GM12878 (cell line): ENCODE measurements at regions not wholly inside any gene's neighbourhood (a gene's known extent, or its start where the extent isn't known, plus 50 kb on each side); places are given as distances from the start of the nearest gene placed in this dataset.

Experiments
- ATAC-seq: fragments of 200-7000 bp; cut with Tn5 transposase; 3 replicates; pipeline ENCODE4 v1.9.1; 2020; ENCODE audit warnings: mild to moderate bottlenecking, moderate library complexity
- BruUV-seq: library from RNA; stranded (reverse); fragments of 400-500 nt; replicated peaks from 2 replicates; lab custom pipeline; 2021; lab: Mats Ljungman, UMichigan
- CTCF ChIA-PET: fragments of 300-600 bp; sonication (Branson Sonifier 250); formaldehyde crosslinking; extraction: SDS; loops from one replicate; lab custom pipeline; 2021; ENCODE audit warnings: inconsistent platforms; lab: Yijun Ruan, JAX
- POLR2A ChIA-PET: fragments of 350-600 bp; formaldehyde crosslinking; extraction: SDS; loops from one replicate; lab custom pipeline; 2021; ENCODE audit warnings: inconsistent platforms; lab: Charles Lee
- RAD21 ChIA-PET: fragments of 300-600 bp; sonication (Branson Sonifier 250); formaldehyde crosslinking; loops from one replicate; lab custom pipeline; 2023; ENCODE audit warnings: antibody characterized with exemption; ENCODE audit not compliant: unreplicated experiment; lab: Charles Lee
- SMC1A ChIA-PET: fragments of 300-600 bp; sonication (Branson Sonifier 250); formaldehyde crosslinking; loops from one replicate; lab custom pipeline; 2023; ENCODE audit not compliant: unreplicated experiment, uncharacterized antibody; lab: Charles Lee
- DNase-seq: peaks from one replicate; pipeline ENCODE4 v3.0.0-alpha.2; 2011; ENCODE audit warnings: low read depth, low spot score
- FAIRE-seq: peaks from 3 replicates; lab custom pipeline; 2011; peaks lifted over from hg19 to GRCh38; lab: Jason Lieb, UNC
- H2AFZ ChIP-seq: 2 replicates; pipeline ENCODE4 v1.6.0; 2011; ENCODE audit warnings: low read depth, low read length, control low read depth; ENCODE audit not compliant: control insufficient read depth
- H3K27ac ChIP-seq: 2 replicates; pipeline ENCODE4 v1.5.1; 2011; ENCODE audit warnings: control low read depth; ENCODE audit not compliant: control insufficient read depth, insufficient read depth
- H3K27me3 ChIP-seq, 2 experiments: replicated peaks in 1 of 2; 2 replicates each; pipeline versions ENCODE4 v1.6.0 to v1.6.1; 2011; ENCODE audit warnings: low read length in 1 of 2; ENCODE audit not compliant: control insufficient read depth in 2 of 2, insufficient read depth in 2 of 2
- H3K36me3 ChIP-seq, 2 experiments: 2 replicates each; pipeline ENCODE4 v1.5.1; 2011; ENCODE audit warnings: low read length in 1 of 2; ENCODE audit not compliant: control insufficient read depth in 2 of 2, insufficient read depth in 2 of 2
- H3K4me1 ChIP-seq: 2 replicates; pipeline ENCODE4 v1.6.1; 2011; ENCODE audit warnings: mild to moderate bottlenecking, low read length, moderate library complexity, mixed read lengths; ENCODE audit not compliant: control insufficient read depth, insufficient read depth
- H3K4me2 ChIP-seq: 2 replicates; pipeline ENCODE4 v1.6.0; 2011; ENCODE audit warnings: control low read depth; ENCODE audit not compliant: control insufficient read depth, insufficient read depth
- H3K4me3 ChIP-seq: fragments of 200-600 bp; sonication (generic); 2 replicates; pipeline ENCODE4 v1.5.1; 2016
- H3K79me2 ChIP-seq: 2 replicates; pipeline ENCODE4 v1.6.0; 2011; ENCODE audit warnings: low read length; ENCODE audit not compliant: control insufficient read depth, insufficient read depth
- H3K9ac ChIP-seq: 2 replicates; pipeline ENCODE4 v1.8.0; 2011; ENCODE audit warnings: low read length, control low read depth, mixed read lengths; ENCODE audit not compliant: control insufficient read depth, insufficient read depth
- H3K9me3 ChIP-seq: replicated peaks from 3 replicates; pipeline ENCODE4 v1.5.1; 2011; ENCODE audit warnings: mild to moderate bottlenecking, low read length; ENCODE audit not compliant: control insufficient read depth, insufficient read depth
- H4K20me1 ChIP-seq: 2 replicates; pipeline ENCODE4 v1.6.0; 2011; ENCODE audit not compliant: control insufficient read depth, insufficient read depth
- BACH1 ChIP-seq: fragments of 450-650 bp; IDR thresholded peaks from 2 replicates; pipeline ENCODE4 v1.6.1; 2017; ENCODE audit warnings: mild to moderate bottlenecking, borderline replicate concordance
- CEBPB ChIP-seq, 2 experiments: fragments of 150-350 bp in 1 of 2; IDR thresholded peaks; 2 replicates each; pipeline ENCODE4 v1.6.1; 2012 to 2014; ENCODE audit warnings: low read depth in 2 of 2, low read length in 2 of 2, borderline replicate concordance in 1 of 2, inconsistent platforms in 1 of 2
- EED ChIP-seq: sonication (generic); IDR thresholded peaks from 2 replicates; pipeline ENCODE4 v1.6.1; 2016; ENCODE audit warnings: antibody characterized with exemption, low read depth
- HDGF ChIP-seq: fragments of 450-650 bp; IDR thresholded peaks from 2 replicates; pipeline ENCODE4 v1.6.1; 2016; ENCODE audit warnings: antibody characterized with exemption
- IRF4 ChIP-seq: IDR thresholded peaks from 2 replicates; pipeline ENCODE4 v1.6.1; 2011; ENCODE audit warnings: low read depth, low read length
- NFYA ChIP-seq: IDR thresholded peaks from 2 replicates; pipeline ENCODE4 v1.6.1; 2011; ENCODE audit warnings: low read depth, mild to moderate bottlenecking, low read length, improper control_type of control experiment, borderline replicate concordance
- NKRF ChIP-seq: fragments of 450-650 bp; conservative IDR thresholded peaks from 2 replicates; pipeline ENCODE4 v1.6.1; 2017; ENCODE audit warnings: mild to moderate bottlenecking, moderate library complexity
- POLR2A ChIP-seq: IDR thresholded peaks from 2 replicates; pipeline ENCODE4 v1.6.1; 2011; ENCODE audit warnings: low read depth, mild to moderate bottlenecking, low read length
- SMARCA5 ChIP-seq: fragments of 450-650 bp; IDR thresholded peaks from 2 replicates; pipeline ENCODE4 v1.6.1; 2017; ENCODE audit warnings: mild to moderate bottlenecking
- SPI1 ChIP-seq: IDR thresholded peaks from 2 replicates; pipeline ENCODE4 v1.6.1; 2011; ENCODE audit warnings: low read depth, mild to moderate bottlenecking, low read length, moderate library complexity, borderline replicate concordance; ENCODE audit not compliant: insufficient read depth
- SREBF2 ChIP-seq: IDR thresholded peaks from 2 replicates; pipeline ENCODE4 v1.6.1; 2012; ENCODE audit warnings: mild to moderate bottlenecking, low read length
- TARDBP ChIP-seq: IDR thresholded peaks from 2 replicates; pipeline ENCODE4 v1.6.1; 2016; ENCODE audit warnings: borderline replicate concordance
- TCF3 ChIP-seq: IDR thresholded peaks from 2 replicates; pipeline ENCODE4 v1.6.1; 2012; ENCODE audit warnings: low read depth, mild to moderate bottlenecking, low read length, borderline replicate concordance; ENCODE audit not compliant: insufficient read depth
- ZBTB33 ChIP-seq: fragments of 450-650 bp; IDR thresholded peaks from 2 replicates; pipeline ENCODE4 v1.6.1; 2017; ENCODE audit warnings: mild to moderate bottlenecking
- ZNF274 ChIP-seq: IDR thresholded peaks from one replicate; pipeline ENCODE4 v1.8.0; 2011; ENCODE audit not compliant: insufficient read length, insufficient read depth
- WGBS: methylation state at CpG from one replicate; pipeline ENCODE4 v1.1.6; 2016; ENCODE audit warnings: low lambda C conversion rate; ENCODE audit not compliant: insufficient replicate concordance, insufficient coverage; ENCODE audit errors: missing lambda C conversion rate; 5-methylcytosine and 5-hydroxymethylcytosine counted together
- in situ Hi-C: fragments of 300-500 bp; cut with MboI; formaldehyde crosslinking; loops from 9 replicates; pipeline ENCODE4 v1.14.3; 2018; ENCODE audit warnings: mixed read lengths
- intact Hi-C: fragments of 100-400 bp; cut with micrococcal nuclease; formaldehyde crosslinking; loops from one replicate; pipeline ENCODE4 v1.14.2; 2022; ENCODE audit not compliant: unreplicated experiment

- in situ Hi-C loops (no loop called here), intact Hi-C loops (no loop called here)
- BruUV-seq = no TSS peak
- no peak for FAIRE-seq
- Histone ChIP-seq H3K4me2 (no peak overlapping the region), H3K4me3 (no peak overlapping the region), H4K20me1 (no peaks in the 10 kb centered on the region), H3K9me3 (no peaks in the 10 kb centered on the region), H3K79me2 (no peaks in the 10 kb centered on the region), H3K36me3 (no peaks in the 10 kb centered on the region), H3K27ac (no peak overlapping the region), H3K4me1 (no peaks in the 10 kb centered on the region), H3K9ac (no peak overlapping the region), H3K27me3 (no peaks in the 10 kb centered on the region), H2AFZ (no peak overlapping the region)
- ChIA-PET SMC1A (no interaction called here), CTCF (interaction anchor here (0.6 kb wide), 1 partner anchor 330 kb away, joined by 3 read pairs; no protein-coding TSS in a partner anchor), RAD21 (no interaction called here), POLR2A (no interaction called here)
- no peak for ATAC-seq
- TF ChIP-seq CEBPB (IDR thresholded peaks at IDR 0.05; ENCODE audit: borderline replicate concordance in 1 of 2, low read depth in 2 of 2, low read length in 2 of 2) (no peak), IRF4 (no peak), SREBF2 (no peak), EED (no peak), BACH1 (no peak), POLR2A (no peak), SMARCA5 (no peak), ZNF274 (no peak), TCF3 (no peak), SPI1 (no peak), HDGF (no peak), TARDBP (no peak), ZBTB33 (no peak), NFYA (no peak), NKRF (no peak)
- no peak for DNase-seq
- WGBS = 20% methylated on average over 1 of the region's 1 CpG
These were observed 131.5 kb downstream of the AASDH start for GRCh38 chr4:56255820-56256219.
